Middle frontal gyrus (tissue), 1 donor: ENCODE measurements at regions not wholly inside any gene's neighbourhood (a gene's known extent, or its start where the extent isn't known, plus 50 kb on each side); places are given as distances from the start of the nearest gene placed in this dataset.

ENCODE experiments used
- DNase-seq: peaks from one replicate; pipeline ENCODE4 v3.0.0-alpha.2; 2015; ENCODE audit warnings: low spot score; ENCODE audit errors: extremely low spot score

DNA sequence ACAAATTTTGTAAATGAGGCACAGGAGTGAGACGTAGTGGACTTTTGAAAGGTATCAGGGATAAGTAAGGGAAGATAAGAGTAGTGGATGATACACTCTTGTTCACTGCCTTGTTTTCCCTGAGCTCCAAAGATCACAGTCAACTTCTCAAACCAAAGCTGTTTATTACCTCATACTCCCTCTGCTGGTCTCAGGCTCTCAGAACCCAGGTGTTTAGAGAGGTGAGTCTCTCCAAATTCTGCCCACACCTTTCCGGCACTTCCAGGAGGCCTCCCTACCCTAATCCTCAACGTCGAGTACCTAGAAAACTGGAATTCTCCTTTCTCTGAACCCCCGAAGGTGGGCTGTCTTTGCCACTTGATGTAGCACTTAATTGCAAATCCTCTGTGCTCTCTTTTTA is 621.1 kb downstream of the BCL11A start:
- no peak for DNase-seq

- no peak for DNase-seq
Observed at GRCh38 chr2:59930430-59930829, 623.0 kb downstream of the BCL11A start.

DNA sequence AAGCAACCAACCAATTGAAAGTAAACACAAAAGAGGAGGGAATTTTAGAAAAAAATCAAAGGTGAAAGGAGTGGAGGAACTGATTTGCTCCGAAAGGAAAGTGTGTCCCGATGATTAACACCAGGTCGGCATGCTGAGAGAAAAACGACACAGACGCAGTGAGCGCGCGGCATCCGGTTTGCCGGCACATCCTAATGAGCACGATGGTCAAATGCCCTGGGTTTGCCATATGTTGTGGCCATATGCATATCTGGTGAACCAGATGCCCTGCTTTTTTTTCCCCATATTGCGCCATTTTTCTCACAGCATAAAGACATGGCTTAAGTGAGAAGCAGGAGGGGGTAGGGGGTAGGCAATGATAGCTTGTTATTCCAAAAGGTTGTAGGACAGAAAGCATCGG is 626.7 kb downstream of the BCL11A start:
- no peak for DNase-seq

DNA sequence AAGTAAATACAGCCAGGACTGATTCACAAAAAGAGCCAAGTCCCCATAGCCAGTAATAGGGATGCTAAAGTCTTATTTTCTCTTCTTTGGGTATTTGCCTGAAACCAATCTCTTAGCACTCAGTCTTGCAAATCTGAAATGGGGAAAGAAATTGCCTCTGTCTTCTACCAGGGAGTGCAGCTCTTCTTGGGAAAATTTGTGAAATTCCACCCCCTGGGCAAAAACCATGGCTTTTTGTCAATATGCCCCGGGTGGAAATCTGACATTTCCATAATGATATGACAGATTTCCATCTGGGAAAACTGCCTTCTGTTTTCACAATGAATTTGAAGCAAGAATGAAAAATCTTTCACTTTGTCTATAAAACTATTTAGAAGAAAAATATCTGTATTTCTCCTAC is 628.1 kb downstream of the BCL11A start:
- no peak for DNase-seq

DNA sequence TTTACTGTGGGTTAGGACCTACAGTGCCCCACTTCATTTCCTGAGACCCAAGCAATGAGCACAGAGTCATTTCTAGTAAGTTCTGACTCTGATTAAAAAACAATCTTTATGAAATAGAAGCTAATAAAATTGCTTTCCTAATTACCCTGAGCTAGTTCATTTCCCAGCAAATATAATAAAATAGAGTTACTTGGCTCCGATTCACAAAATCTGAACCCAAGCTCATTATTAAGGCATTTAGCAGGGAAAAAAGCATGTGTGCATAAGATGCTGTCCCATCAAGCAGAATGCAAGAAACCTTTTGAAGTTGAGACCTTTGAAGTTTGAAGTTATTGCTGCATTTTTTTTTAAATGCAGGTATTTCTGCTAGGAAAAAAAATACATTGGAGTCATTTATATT is 629.1 kb downstream of the BCL11A start:
- no peak for DNase-seq

GRCh38 chr2:59922450-59922849 is 631.0 kb downstream of the BCL11A start:
- no peak for DNase-seq

DNA sequence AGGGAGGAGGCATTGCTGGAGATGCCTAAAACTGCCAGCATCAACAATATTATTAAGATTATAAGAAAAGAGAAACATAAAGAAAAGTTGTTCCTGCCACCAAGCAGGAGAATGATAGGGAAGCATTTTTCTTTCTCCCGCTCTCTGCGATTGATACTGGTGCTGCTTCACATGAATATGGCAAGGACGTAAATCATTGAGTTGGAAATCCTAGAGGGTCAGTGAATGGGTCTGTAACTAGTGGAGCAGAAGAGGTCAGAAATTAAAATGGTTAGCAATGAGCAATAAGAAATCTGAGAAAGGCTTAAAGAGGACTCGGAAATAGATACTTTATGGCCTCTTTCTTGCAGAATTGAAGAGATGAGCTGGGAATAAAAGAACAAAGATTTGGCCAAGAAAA is 631.7 kb downstream of the BCL11A start:
- DNase-seq: no peak

DNA sequence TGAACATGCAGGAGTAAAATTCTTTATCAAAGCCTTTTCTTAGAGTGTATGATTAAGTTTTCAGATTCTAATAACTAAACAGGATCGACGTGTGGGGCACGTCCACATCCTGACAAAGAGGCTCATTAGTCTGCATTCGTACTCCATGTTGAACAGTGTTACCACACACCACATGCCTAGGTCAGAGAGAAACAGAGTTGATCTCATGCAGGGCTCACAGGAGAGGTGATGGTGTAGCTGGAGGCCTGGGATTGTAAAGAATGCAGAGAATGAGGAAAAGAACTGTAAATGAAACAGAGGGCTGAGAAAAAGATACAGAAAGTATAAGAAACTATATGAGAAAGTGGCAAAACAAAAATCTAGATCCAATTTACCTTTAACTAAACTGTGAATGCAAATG is 632.5 kb downstream of the BCL11A start:
- no peak for DNase-seq

- DNase-seq: no peak
Observed at GRCh38 chr2:59920307-59920706, 633.1 kb downstream of the BCL11A start.

GRCh38 chr2:59919579-59919978 is 633.9 kb downstream of the BCL11A start:
- DNase-seq: no peak

GRCh38 chr2:59912042-59912441 is 641.4 kb downstream of the BCL11A start:
- DNase-seq: no peak

DNA sequence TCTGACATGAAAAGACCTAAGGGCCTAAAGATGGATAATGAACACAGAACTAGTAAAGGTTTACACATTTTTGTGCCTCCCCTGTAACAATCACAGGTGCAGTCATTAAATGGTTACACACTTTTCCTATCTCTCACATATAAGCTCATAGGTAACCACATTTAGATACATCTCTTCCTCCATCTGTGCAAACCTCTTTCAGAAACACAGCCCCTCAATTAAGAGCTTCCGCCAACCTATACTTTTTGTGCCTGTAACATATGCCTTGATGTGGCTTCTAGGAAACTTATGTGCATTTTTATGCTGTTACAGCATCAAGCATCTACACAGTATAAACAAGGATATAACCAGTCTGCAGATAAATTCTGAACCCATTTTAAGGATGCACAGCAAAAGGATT is 643.3 kb downstream of the BCL11A start:
- DNase-seq: no peak

GRCh38 chr2:59909147-59909546 is 644.3 kb downstream of the BCL11A start:
- DNase-seq: no peak

DNA sequence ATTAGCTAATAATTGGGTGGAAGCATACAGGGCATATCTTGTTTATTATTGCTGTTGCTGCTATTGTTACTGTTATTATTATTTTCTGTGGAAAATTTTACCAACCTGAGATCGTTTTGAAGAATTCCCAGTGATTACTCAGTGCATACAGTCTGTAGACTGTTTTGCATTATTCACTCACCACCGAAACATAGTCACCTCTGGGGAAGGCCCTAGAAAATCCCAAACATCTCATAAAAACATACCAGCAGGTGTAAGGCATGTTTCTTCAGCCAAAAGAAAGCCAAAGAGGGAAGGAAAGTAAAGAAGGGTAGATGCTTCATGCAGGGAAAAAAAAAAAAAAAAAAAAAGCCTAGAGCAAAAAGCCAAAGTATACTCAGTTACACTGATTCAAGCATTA is 647.7 kb downstream of the BCL11A start:
- DNase-seq: no peak

DNA sequence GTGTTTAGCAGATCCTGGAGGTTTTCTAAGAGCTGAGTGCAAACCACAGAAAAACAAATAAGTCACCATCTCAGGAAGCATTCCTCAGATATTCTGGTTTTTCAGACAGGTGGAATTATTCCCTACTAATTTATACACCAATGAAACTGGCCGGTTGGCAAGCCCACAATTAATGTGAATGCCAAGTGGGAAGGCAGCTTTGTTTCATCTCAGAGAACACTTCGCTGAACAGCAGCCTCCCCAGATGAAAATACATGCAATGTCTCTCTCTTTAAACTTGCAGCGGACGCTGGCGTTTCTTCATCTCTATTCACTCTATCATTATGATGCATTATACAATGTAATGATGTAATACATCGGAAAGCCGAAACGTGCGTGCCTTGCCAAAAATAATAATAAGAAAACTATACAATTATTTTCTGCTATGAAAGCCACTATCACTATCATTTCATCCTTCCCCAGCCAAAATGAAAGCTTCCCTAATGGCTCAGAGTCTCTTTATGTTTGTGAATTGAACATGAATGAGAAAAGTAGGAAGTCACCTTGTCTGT is 649.4 kb downstream of the BCL11A start:
- no peak for DNase-seq

DNA sequence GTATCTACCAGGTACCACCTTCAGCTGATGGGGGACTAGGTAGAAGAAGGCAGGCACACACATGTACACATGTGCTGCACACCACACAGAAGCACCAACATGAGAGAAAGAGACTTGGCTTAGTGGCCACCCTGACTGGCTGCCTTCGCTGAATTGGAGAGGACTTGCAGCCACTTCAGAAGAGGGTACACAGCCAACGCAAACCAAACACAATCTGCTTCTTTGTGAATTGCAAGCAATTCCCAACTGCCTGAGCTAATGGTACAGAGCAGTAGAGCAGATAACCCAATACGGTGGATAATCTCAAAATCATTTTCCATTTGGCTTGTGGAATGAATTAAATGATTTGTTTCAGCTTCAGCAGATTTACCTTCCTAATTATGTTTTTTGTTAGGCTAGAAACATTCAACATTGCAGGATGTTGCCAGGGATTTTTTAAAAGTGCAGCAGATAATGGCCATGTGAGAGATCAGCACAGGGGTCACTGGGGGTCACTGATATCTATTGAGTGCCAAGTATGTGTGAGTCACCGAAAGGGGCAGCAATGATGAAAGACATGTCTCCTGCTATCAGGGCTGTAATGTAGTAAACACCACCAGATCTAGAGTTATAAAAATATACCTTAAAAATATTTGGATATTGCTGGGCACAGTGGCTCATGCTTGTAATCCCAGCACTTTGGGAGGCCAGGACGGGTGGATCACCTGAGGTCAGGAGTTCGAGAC is 652.6 kb downstream of the BCL11A start:
- no peak for DNase-seq

- no peak for DNase-seq
Observed at GRCh38 chr2:59899692-59900091, 653.8 kb downstream of the BCL11A start.

DNA sequence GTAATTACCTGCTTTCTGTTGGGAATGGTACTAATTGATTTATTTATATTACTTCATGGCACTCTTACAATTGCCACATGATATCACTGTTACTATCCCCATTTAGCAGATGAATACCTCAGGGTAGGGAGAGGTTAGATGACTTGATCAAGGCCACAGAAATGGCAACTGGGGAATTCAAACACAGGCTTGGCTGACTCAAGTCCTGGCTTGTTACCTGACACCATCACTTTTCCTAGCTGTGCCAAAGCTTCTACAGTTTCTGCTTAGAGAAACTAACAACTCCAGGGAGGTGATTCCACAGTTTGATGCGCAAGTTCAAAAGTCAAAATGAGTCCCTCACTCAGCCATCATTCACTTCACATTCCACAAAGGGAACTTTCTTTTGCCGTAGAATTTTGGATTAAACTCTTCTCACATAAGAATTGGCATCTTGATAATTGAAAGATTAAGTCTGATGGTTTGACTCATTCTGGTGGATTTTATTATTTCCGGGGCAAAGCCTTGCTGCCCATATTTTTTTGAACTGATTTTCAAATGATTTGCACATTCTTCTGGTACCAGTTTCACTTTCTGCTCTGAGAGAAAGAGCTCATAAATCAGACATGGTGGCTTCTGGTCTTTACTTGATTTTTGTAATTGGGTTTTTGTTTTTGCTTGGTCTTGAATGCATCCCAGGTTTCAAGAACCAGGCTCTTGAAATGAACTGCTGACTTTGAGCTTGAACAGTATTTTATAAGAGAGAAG is 656.8 kb downstream of the BCL11A start:
- DNase-seq: no peak

GRCh38 chr2:59893612-59894011 is 659.8 kb downstream of the BCL11A start:
- no peak for DNase-seq

DNA sequence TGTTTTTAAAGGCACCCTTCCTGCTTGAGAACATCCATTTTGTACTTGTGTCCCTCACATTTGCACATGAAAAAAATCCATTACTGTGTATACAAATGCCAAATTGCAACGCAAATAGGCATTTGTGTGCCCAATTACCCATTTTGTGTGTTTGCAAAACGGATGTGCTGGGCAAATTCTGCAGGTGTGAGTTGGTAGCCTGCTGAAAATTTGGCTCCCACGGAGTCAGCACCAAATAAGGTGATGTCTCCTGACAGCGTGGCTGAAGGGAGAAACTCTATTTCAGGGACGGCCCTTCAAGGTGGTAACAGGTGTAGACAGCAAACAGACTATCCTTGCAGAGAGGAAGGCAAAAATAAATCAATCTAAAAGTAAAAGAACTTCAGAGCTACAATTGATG is 661.1 kb downstream of the BCL11A start:
- DNase-seq: no peak

GRCh38 chr2:59889305-59889704 is 664.1 kb downstream of the BCL11A start:
- no peak for DNase-seq

- DNase-seq: no peak
Observed at GRCh38 chr2:59888706-59889105, 664.7 kb downstream of the BCL11A start.

- no peak for DNase-seq
Observed at GRCh38 chr2:59888015-59888414, 665.4 kb downstream of the BCL11A start.
